ENCODE measurements at regions not wholly inside any gene's neighbourhood (a gene's known extent, or its start where the extent isn't known, plus 50 kb on each side); places are given as distances from the start of the nearest gene placed in this dataset.

DNA sequence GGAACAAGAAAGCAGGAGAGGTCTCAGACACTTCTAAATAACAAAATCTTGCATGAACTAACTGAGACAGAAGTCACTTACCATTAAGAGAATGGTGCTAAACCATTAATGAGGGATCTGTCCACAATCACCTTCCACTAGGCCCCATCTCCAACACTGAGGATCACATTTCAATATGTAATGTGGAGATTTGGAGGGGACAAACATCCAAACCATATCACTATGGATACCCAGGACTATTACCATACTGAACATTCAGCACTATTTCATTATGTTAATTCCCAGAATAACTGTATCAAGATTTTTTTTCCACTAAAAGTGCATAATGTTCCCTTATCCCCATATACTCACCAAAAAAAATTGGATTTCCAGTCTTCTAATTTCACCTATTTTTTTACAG is 491.8 kb downstream of the LMO7 start:
- TF ChIP-seq, protein P1, sequence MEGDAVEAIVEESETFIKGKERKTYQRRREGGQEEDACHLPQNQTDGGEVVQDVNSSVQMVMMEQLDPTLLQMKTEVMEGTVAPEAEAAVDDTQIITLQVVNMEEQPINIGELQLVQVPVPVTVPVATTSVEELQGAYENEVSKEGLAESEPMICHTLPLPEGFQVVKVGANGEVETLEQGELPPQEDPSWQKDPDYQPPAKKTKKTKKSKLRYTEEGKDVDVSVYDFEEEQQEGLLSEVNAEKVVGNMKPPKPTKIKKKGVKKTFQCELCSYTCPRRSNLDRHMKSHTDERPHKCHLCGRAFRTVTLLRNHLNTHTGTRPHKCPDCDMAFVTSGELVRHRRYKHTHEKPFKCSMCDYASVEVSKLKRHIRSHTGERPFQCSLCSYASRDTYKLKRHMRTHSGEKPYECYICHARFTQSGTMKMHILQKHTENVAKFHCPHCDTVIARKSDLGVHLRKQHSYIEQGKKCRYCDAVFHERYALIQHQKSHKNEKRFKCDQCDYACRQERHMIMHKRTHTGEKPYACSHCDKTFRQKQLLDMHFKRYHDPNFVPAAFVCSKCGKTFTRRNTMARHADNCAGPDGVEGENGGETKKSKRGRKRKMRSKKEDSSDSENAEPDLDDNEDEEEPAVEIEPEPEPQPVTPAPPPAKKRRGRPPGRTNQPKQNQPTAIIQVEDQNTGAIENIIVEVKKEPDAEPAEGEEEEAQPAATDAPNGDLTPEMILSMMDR (IDR thresholded peaks at IDR 0.05; ENCODE audit: low read depth, low read length) = no peak
- TF ChIP-seq POLR2A (IDR thresholded peaks at IDR 0.05; ENCODE audit: extremely low read depth, insufficient read length) = no peak
